Stimulated activated naive CD8-positive, alpha-beta T cell treated with anti-CD3 and anti-CD28 coated beads, Interleukin-15, amount 100 ng/mL, for 72 hours (primary cell): ENCODE measurements at regions not wholly inside any gene's neighbourhood (a gene's known extent, or its start where the extent isn't known, plus 50 kb on each side); places are given as distances from the start of the nearest gene placed in this dataset.
"Not testable (repeated sequence)": the region's sequence is repeated elsewhere in the genome, so short reads cannot be mapped to it uniquely, and the experiment has no call there.

ENCODE experiments used
- ATAC-seq: fragments of 150-1000 bp; cut with Tn5 transposase; 2 replicates; pipeline ENCODE4 v1.10.0; 2021; ENCODE audit warnings: mild to moderate bottlenecking, moderate library complexity
- DNase-seq, 2 donors: peaks; one replicate each; pipeline ENCODE4 v3.0.0; 2021 to 2022
- H3K27ac Mint-ChIP-seq, 2 donors: one replicate each; pipeline ENCODE4 v1.8.0; 2022; ENCODE audit warnings: mild to moderate bottlenecking in 2 of 2, mixed read lengths in 2 of 2, moderate library complexity in 2 of 2
- H3K27me3 Mint-ChIP-seq: one replicate; pipeline ENCODE4 v1.8.0; 2022; ENCODE audit warnings: mixed read lengths
- H3K4me1 Mint-ChIP-seq: one replicate; pipeline ENCODE4 v1.8.0; 2022; ENCODE audit warnings: mild to moderate bottlenecking, mixed read lengths
- H3K4me3 Mint-ChIP-seq, 2 donors: one replicate each; pipeline ENCODE4 v1.8.0; 2022; ENCODE audit warnings: mild to moderate bottlenecking in 2 of 2, mixed read lengths in 2 of 2, moderate library complexity in 1 of 2
- H3K9me3 Mint-ChIP-seq, 2 donors: one replicate each; pipeline ENCODE4 v1.8.0; 2022; ENCODE audit warnings: mixed read lengths in 2 of 2

- Mint-ChIP-seq H3K9me3 (peaks cover 0 to 6% of the 10 kb centered on the region in 2 donors), H3K27ac (no peak overlapping the region), H3K27me3 (peaks cover 6% of the 10 kb centered on the region), H3K4me1 (no peaks in the 10 kb centered on the region), H3K4me3 (no peak overlapping the region)
- DNase-seq (no peak), ATAC-seq (no peak)
Measured at GRCh38 chr11:19639603-19640105, 73.0 kb upstream of the NAV2 start.

GRCh38 chr11:19635332-19635731 is 77.3 kb upstream of the NAV2 start:
- peaks cover 0 to 6% of the 10 kb centered on the region in 2 donors for H3K9me3 Mint-ChIP-seq
- DNase-seq: no peak
- H3K27me3 Mint-ChIP-seq: no peaks in the 10 kb centered on the region
- no peak overlapping the region for H3K4me3 Mint-ChIP-seq
- no peak overlapping the region for H3K27ac Mint-ChIP-seq
- no peak for ATAC-seq
- H3K4me1 Mint-ChIP-seq: no peaks in the 10 kb centered on the region

GRCh38 chr11:19633276-19633675 is 79.4 kb upstream of the NAV2 start:
- Mint-ChIP-seq H3K27ac (no peak overlapping the region), H3K27me3 (peaks cover 11% of the 10 kb centered on the region), H3K4me1 (no peaks in the 10 kb centered on the region), H3K4me3 (no peak overlapping the region), H3K9me3 (peaks cover 0 to 6% of the 10 kb centered on the region in 2 donors)
- ATAC-seq: no peak
- DNase-seq: no peak

- no peaks in the 10 kb centered on the region for H3K4me1 Mint-ChIP-seq
- no peak overlapping the region for H3K27ac Mint-ChIP-seq
- no peak for ATAC-seq
- no peak for DNase-seq
- H3K9me3 Mint-ChIP-seq: peaks cover 0 to 6% of the 10 kb centered on the region in 2 donors
- H3K27me3 Mint-ChIP-seq: peaks cover 16% of the 10 kb centered on the region
- H3K4me3 Mint-ChIP-seq: no peak overlapping the region
Measured at GRCh38 chr11:19632499-19632834, 80.2 kb upstream of the NAV2 start.

GRCh38 chr11:19631712-19632498 is 80.7 kb upstream of the NAV2 start:
- H3K9me3 Mint-ChIP-seq: peaks cover 0 to 6% of the 10 kb centered on the region in 2 donors
- no peak for ATAC-seq
- H3K27ac Mint-ChIP-seq: no peak overlapping the region
- peaks cover 19% of the 10 kb centered on the region for H3K27me3 Mint-ChIP-seq
- H3K4me1 Mint-ChIP-seq: no peaks in the 10 kb centered on the region
- H3K4me3 Mint-ChIP-seq: no peak overlapping the region
- DNase-seq: no peak

- Mint-ChIP-seq H3K27me3 (peaks cover 30% of the 10 kb centered on the region), H3K4me1 (no peaks in the 10 kb centered on the region), H3K9me3 (peaks cover 7 to 9% of the 10 kb centered on the region in 2 donors), H3K4me3 (no peak overlapping the region), H3K27ac (no peak overlapping the region)
- no peak for ATAC-seq
- DNase-seq: no peak
Measured at GRCh38 chr11:19628018-19628417, 84.6 kb upstream of the NAV2 start.

GRCh38 chr11:19627566-19627965 is 85.1 kb upstream of the NAV2 start:
- Mint-ChIP-seq H3K27ac (no peak overlapping the region), H3K4me1 (no peaks in the 10 kb centered on the region), H3K27me3 (peaks cover 30% of the 10 kb centered on the region), H3K9me3 (peaks cover 7 to 9% of the 10 kb centered on the region in 2 donors), H3K4me3 (no peak overlapping the region)
- ATAC-seq (no peak), DNase-seq (no peak)

- DNase-seq: no peak
- no peak for ATAC-seq
- H3K9me3 Mint-ChIP-seq: peaks cover 7 to 16% of the 10 kb centered on the region in 2 donors
Measured at GRCh38 chr11:19625438-19625837, 87.2 kb upstream of the NAV2 start.

GRCh38 chr11:19617696-19618523 is 94.7 kb upstream of the NAV2 start:
- ATAC-seq: no peak
- Mint-ChIP-seq H3K4me3 (no peak overlapping the region), H3K9me3 (peaks cover 14 to 17% of the 10 kb centered on the region in 2 donors), H3K27me3 (no peaks in the 10 kb centered on the region), H3K4me1 (no peaks in the 10 kb centered on the region), H3K27ac (no peak overlapping the region)
- no peak for DNase-seq

More at GRCh38 chr11:19625438-19625837, 87.2 kb upstream of the NAV2 start:
- no peak overlapping the region for H3K4me3 Mint-ChIP-seq
- no peak overlapping the region for H3K27ac Mint-ChIP-seq
- H3K4me1 Mint-ChIP-seq: no peaks in the 10 kb centered on the region
- peaks cover 30% of the 10 kb centered on the region for H3K27me3 Mint-ChIP-seq

- no peak overlapping the region for H3K4me3 Mint-ChIP-seq
- no peaks in the 10 kb centered on the region for H3K4me1 Mint-ChIP-seq
- H3K27me3 Mint-ChIP-seq: no peaks in the 10 kb centered on the region
- ATAC-seq (no peak), DNase-seq (no peak)
- peaks cover 17 to 28% of the 10 kb centered on the region in 2 donors for H3K9me3 Mint-ChIP-seq
- no peak overlapping the region for H3K27ac Mint-ChIP-seq
Measured at GRCh38 chr11:19615341-19616183, 97.1 kb upstream of the NAV2 start.

GRCh38 chr11:19614370-19614940 is 98.2 kb upstream of the NAV2 start:
- ATAC-seq (no peak), DNase-seq (no peak)
- Mint-ChIP-seq H3K27me3 (peaks cover 2% of the 10 kb centered on the region), H3K9me3 (peaks cover 17 to 28% of the 10 kb centered on the region in 2 donors), H3K27ac (no peak overlapping the region), H3K4me1 (no peaks in the 10 kb centered on the region), H3K4me3 (no peak overlapping the region)

- not testable (repeated sequence) for H3K27me3 Mint-ChIP-seq, H3K4me1 Mint-ChIP-seq, ATAC-seq, H3K4me3 Mint-ChIP-seq, H3K27ac Mint-ChIP-seq, DNase-seq
- peaks cover 8 to 17% of the 10 kb centered on the region in 2 donors for H3K9me3 Mint-ChIP-seq
Measured at GRCh38 chr11:19612025-19612424, 100.6 kb upstream of the NAV2 start.

- ATAC-seq (no peak), DNase-seq (no peak)
- Mint-ChIP-seq H3K4me3 (no peak overlapping the region), H3K4me1 (no peaks in the 10 kb centered on the region), H3K27ac (no peak overlapping the region), H3K9me3 (peaks cover 12 to 24% of the 10 kb centered on the region in 2 donors), H3K27me3 (peaks cover 20% of the 10 kb centered on the region)
Measured at GRCh38 chr11:19607656-19608360, 104.8 kb upstream of the NAV2 start.

- no peak for DNase-seq
- Mint-ChIP-seq H3K9me3 (peaks cover 7 to 16% of the 10 kb centered on the region in 2 donors), H3K27me3 (peaks cover 26% of the 10 kb centered on the region), H3K4me1 (no peaks in the 10 kb centered on the region), H3K4me3 (no peak overlapping the region), H3K27ac (no peak overlapping the region)
- no peak for ATAC-seq
Measured at GRCh38 chr11:19606856-19607655, 105.6 kb upstream of the NAV2 start.
